H9 (cell line): ENCODE measurements at regions not wholly inside any gene's neighbourhood (a gene's known extent, or its start where the extent isn't known, plus 50 kb on each side); places are given as distances from the start of the nearest gene placed in this dataset.

Experiments used
- DNase-seq: peaks from one replicate; pipeline ENCODE4 v3.0.0-alpha.2; 2017
- H2AFZ ChIP-seq: one replicate; pipeline ENCODE4 v1.6.1; 2013; ENCODE audit warnings: mild to moderate bottlenecking, low read length, control low read depth, moderate library complexity
- H2AK5ac ChIP-seq: 2 replicates; pipeline ENCODE4 v1.6.1; 2013; ENCODE audit warnings: low read length, control low read depth, mixed read lengths; ENCODE audit not compliant: insufficient read length
- H2BK120ac ChIP-seq: one replicate; pipeline ENCODE4 v1.6.1; 2013; ENCODE audit warnings: low read depth, mild to moderate bottlenecking, low read length, control low read depth, inconsistent platforms; ENCODE audit not compliant: poor library complexity, severe bottlenecking
- H2BK12ac ChIP-seq: 2 replicates; pipeline ENCODE4 v1.6.1; 2013; ENCODE audit warnings: low read length, control low read depth, mixed read lengths, low read depth; ENCODE audit not compliant: insufficient read length
- H2BK15ac ChIP-seq: 2 replicates; pipeline ENCODE4 v1.6.1; 2013; ENCODE audit warnings: low read depth, low read length, control low read depth
- H2BK20ac ChIP-seq: one replicate; pipeline ENCODE4 v1.6.1; 2013; ENCODE audit warnings: low read depth, mild to moderate bottlenecking, low read length, control low read depth, inconsistent platforms; ENCODE audit not compliant: poor library complexity, severe bottlenecking
- H2BK5ac ChIP-seq: 2 replicates; pipeline ENCODE4 v1.6.1; 2013; ENCODE audit warnings: low read length, control low read depth, mixed read lengths; ENCODE audit not compliant: insufficient read length
- H3K14ac ChIP-seq: 2 replicates; pipeline ENCODE4 v1.6.1; 2013; ENCODE audit warnings: low read length, control low read depth; ENCODE audit not compliant: insufficient read depth
- H3K18ac ChIP-seq: 2 replicates; pipeline ENCODE4 v1.6.1; 2013; ENCODE audit warnings: low read depth, mild to moderate bottlenecking, mixed read lengths, low read length, control low read depth; ENCODE audit not compliant: insufficient read length
- H3K23ac ChIP-seq: 2 replicates; pipeline ENCODE4 v1.6.1; 2013; ENCODE audit warnings: low read length, control low read depth, mixed read lengths, low read depth; ENCODE audit not compliant: insufficient read length
- H3K23me2 ChIP-seq: 2 replicates; pipeline ENCODE4 v1.6.1; 2013; ENCODE audit warnings: low read depth, mild to moderate bottlenecking, mixed read lengths, low read length, control low read depth; ENCODE audit not compliant: insufficient read length, poor library complexity, severe bottlenecking
- H3K27ac ChIP-seq: 2 replicates; pipeline ENCODE4 v1.5.1; 2013; ENCODE audit warnings: low read length, control low read depth, mixed read lengths, low read depth; ENCODE audit not compliant: insufficient read length
- H3K27me3 ChIP-seq: 2 replicates; pipeline ENCODE4 v1.6.1; 2013; ENCODE audit warnings: low read length, control low read depth, inconsistent platforms; ENCODE audit not compliant: insufficient read depth
- H3K4ac ChIP-seq: 2 replicates; pipeline ENCODE4 v1.6.1; 2013; ENCODE audit warnings: low read depth, mild to moderate bottlenecking, control low read depth, inconsistent platforms, low read length, moderate library complexity
- H3K4me1 ChIP-seq: 2 replicates; pipeline ENCODE4 v1.6.1; 2013; ENCODE audit warnings: low read length, control low read depth, inconsistent platforms; ENCODE audit not compliant: insufficient read depth
- H3K4me2 ChIP-seq: 2 replicates; pipeline ENCODE4 v1.6.1; 2013; ENCODE audit warnings: low read length, control low read depth, mixed read lengths; ENCODE audit not compliant: insufficient read length, insufficient read depth
- H3K56ac ChIP-seq: 2 replicates; pipeline ENCODE4 v1.6.1; 2013; ENCODE audit warnings: low read depth, mild to moderate bottlenecking, mixed read lengths, low read length, control low read depth; ENCODE audit not compliant: insufficient read length
- H3K79me1 ChIP-seq: 2 replicates; pipeline ENCODE4 v1.6.1; 2013; ENCODE audit warnings: low read depth, mild to moderate bottlenecking, moderate library complexity, low read length, control low read depth, inconsistent platforms; ENCODE audit not compliant: insufficient read depth, poor library complexity, severe bottlenecking
- H3K79me2 ChIP-seq: 2 replicates; pipeline ENCODE4 v1.6.1; 2013; ENCODE audit warnings: low read length, control low read depth, inconsistent platforms; ENCODE audit not compliant: insufficient read depth
- H3K9ac ChIP-seq: 2 replicates; pipeline ENCODE4 v1.6.1; 2013; ENCODE audit warnings: low read length, control low read depth, mixed read lengths; ENCODE audit not compliant: insufficient read length; ENCODE audit errors: extremely low read depth
- H3K9me3 ChIP-seq: one replicate; pipeline ENCODE4 v1.6.1; 2013; ENCODE audit warnings: low read depth, low read length, inconsistent platforms; ENCODE audit not compliant: control insufficient read depth
- H3T11ph ChIP-seq: one replicate; pipeline ENCODE4 v1.6.1; 2013; ENCODE audit warnings: mild to moderate bottlenecking, low read length, control low read depth, inconsistent platforms
- H4K20me1 ChIP-seq: one replicate; pipeline ENCODE4 v1.6.1; 2013; ENCODE audit not compliant: control insufficient read depth, insufficient read length, insufficient read depth
- H4K5ac ChIP-seq: 2 replicates; pipeline ENCODE4 v1.6.1; 2013; ENCODE audit warnings: low read depth, mild to moderate bottlenecking, mixed read lengths, low read length, control low read depth; ENCODE audit not compliant: insufficient read length
- H4K8ac ChIP-seq: replicated peaks from 2 replicates; pipeline ENCODE4 v1.6.1; 2013; ENCODE audit warnings: low read length, control low read depth, mixed read lengths, low read depth; ENCODE audit not compliant: insufficient read length
- H4K91ac ChIP-seq: 2 replicates; pipeline ENCODE4 v1.6.1; 2013; ENCODE audit warnings: low read depth, mild to moderate bottlenecking, moderate library complexity, mixed read lengths, low read length, control low read depth; ENCODE audit not compliant: insufficient read length
- H3K27ac Mint-ChIP-seq, 3 experiments: 2 replicates in 2 of 3; 3 replicates in 1 of 3; pipeline ENCODE4 v1.8.0; 2020 to 2021; ENCODE audit warnings: mixed read lengths in 3 of 3, mild to moderate bottlenecking in 1 of 3, moderate library complexity in 1 of 3
- H3K27me3 Mint-ChIP-seq: 2 replicates; pipeline ENCODE4 v1.8.0; 2021; ENCODE audit warnings: low read depth, mild to moderate bottlenecking, moderate library complexity, mixed read lengths
- H3K36me3 Mint-ChIP-seq, 3 experiments: 2 replicates in 2 of 3; 3 replicates in 1 of 3; pipeline ENCODE4 v1.8.0; 2020 to 2021; ENCODE audit warnings: low read depth in 3 of 3, mixed read lengths in 3 of 3; ENCODE audit not compliant: insufficient read depth in 1 of 3
- H3K4me1 Mint-ChIP-seq, 2 experiments: 2 replicates each; pipeline ENCODE4 v1.8.0; 2020; ENCODE audit warnings: mixed read lengths in 2 of 2
- H3K4me3 Mint-ChIP-seq, 2 experiments: 2 replicates in 1 of 2; 3 replicates in 1 of 2; pipeline ENCODE4 v1.8.0; 2020 to 2021; ENCODE audit warnings: mild to moderate bottlenecking in 2 of 2, mixed read lengths in 2 of 2, moderate library complexity in 1 of 2
- H3K9me3 Mint-ChIP-seq, 2 experiments: 2 replicates in 1 of 2; 3 replicates in 1 of 2; pipeline ENCODE4 v1.8.0; 2020; ENCODE audit warnings: mild to moderate bottlenecking in 2 of 2, mixed read lengths in 2 of 2, moderate library complexity in 1 of 2
- CTCF ChIP-seq: fragments of 200-600 bp; sonication (generic); conservative IDR thresholded peaks from 3 replicates; pipeline ENCODE4 v1.8.0; 2021; ENCODE audit warnings: antibody characterized with exemption, mild to moderate bottlenecking
- WGBS: extraction: QIAGEN DNeasy Blood & Tissue Kit; methylation state at CpG from one replicate; pipeline ENCODE4 v1.1.7; 2013; ENCODE audit warnings: missing lambda C conversion rate, low lambda C conversion rate, mixed read lengths; ENCODE audit not compliant: insufficient read length; ENCODE audit errors: extremely low coverage; 5-methylcytosine and 5-hydroxymethylcytosine counted together

DNA sequence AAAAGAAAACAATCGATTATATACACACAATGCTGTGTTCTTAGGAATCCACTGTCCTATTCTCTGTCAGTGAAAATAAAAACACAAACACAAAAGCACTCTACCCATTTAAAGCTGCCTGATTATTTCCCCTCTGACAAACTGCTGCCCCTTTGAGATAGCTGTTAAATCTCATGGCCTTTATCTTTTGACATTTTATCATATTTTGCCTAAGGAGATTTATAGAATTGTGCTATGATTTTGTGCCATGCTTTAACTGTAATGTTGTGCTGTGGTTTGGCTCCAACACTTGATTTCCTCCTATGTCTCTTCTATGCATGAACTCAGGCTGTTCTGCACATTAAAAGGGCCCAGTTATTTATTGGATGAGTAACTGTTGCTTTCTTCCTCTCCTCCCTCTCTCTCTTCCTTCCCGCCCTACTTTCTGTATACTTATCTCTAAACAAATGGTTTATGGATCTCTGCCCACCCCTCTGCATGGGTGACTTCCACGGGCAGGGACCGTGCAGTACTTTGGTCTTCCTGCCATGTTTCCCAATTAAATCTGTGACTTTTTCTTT is 1096.6 kb downstream of the TSN start:
- H3K9me3 Mint-ChIP-seq: no peaks in the 10 kb centered on the region
- Histone ChIP-seq H3K14ac (no peak overlapping the region), H3K79me2 (no peaks in the 10 kb centered on the region), H3K18ac (no peak overlapping the region), H4K20me1 (no peaks in the 10 kb centered on the region), H4K91ac (no peak overlapping the region), H3K79me1 (no peaks in the 10 kb centered on the region), H3K4me2 (no peak overlapping the region), H4K8ac (no peak overlapping the region), H3K9ac (no peak overlapping the region), H2BK20ac (no peak overlapping the region), H2AK5ac (no peak overlapping the region), H3K23me2 (no peaks in the 10 kb centered on the region), H3K4ac (no peak overlapping the region), H3K9me3 (no peaks in the 10 kb centered on the region), H3K27me3 (no peaks in the 10 kb centered on the region), H2BK15ac (no peak overlapping the region), H2AFZ (no peak overlapping the region), H4K5ac (no peak overlapping the region), H3K23ac (no peak overlapping the region), H3T11ph (no peak overlapping the region), H2BK5ac (no peak overlapping the region), H2BK12ac (no peak overlapping the region), H3K56ac (no peak overlapping the region), H3K27ac (no peak overlapping the region), H2BK120ac (no peak overlapping the region), H3K4me1 (no peaks in the 10 kb centered on the region)
- no peak overlapping the region for H3K4me3 Mint-ChIP-seq
- no peak overlapping the region; a peak in 2 of 7 replicates for H3K27ac Mint-ChIP-seq
- TF ChIP-seq CTCF: no peak
- no peaks in the 10 kb centered on the region for H3K27me3 Mint-ChIP-seq
- H3K36me3 Mint-ChIP-seq: no peaks in the 10 kb centered on the region
- H3K4me1 Mint-ChIP-seq: peaks cover 0 to under 1% of the 10 kb centered on the region in 2 experiments; a peak in 1 of 4 replicates
- no CpG with 5 or more reads among the region's 4 CpGs for WGBS
- DNase-seq: no peak
